ENCODE measurements at regions not wholly inside any gene's neighbourhood (a gene's known extent, or its start where the extent isn't known, plus 50 kb on each side); places are given as distances from the start of the nearest gene placed in this dataset.

DNA sequence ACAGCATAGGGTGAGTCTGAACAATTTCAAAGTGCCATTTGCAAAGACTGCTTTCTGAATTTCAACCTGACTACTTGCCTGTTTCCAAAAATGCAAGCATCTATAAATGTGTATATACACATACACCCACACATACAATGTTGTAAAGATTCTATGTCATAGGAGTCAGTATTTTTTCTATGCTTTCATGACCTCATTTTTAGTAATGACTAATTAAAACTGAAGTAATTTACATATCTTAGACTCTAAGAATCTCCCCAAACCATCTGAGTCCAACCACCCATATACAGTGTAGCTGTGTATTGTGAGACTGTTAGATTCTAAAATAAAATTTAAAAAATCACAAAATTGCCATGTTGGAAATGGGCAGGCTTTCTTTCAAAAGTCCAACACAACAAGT lies 162.0 kb upstream of the STK17B start:
- Mint-ChIP-seq H3K27me3 (ENCODE audit: insufficient read depth, low read depth, poor library complexity) (no peaks in the 10 kb centered on the region), H3K27ac (no peak overlapping the region)

DNA sequence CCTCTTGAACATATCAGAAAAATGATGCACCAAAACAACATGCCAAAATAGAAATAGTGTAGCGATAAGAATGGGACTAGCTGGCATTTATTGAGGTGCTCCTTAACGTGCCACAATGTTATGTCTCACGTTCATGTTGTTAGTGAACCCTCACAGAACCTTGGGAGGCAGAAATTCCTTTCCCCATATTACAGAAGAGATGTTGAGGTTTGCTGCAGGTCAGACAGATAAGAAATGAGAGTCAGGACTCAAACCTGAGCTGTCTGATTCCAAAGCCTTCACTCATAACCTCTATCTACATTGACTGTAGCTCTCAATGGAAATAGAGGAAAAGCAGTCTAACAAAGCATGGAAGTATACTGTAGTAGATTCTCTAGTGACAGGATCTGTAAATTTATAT lies 163.3 kb upstream of the STK17B start:
- Histone ChIP-seq H3K79me2 (replicated peaks; ENCODE audit: insufficient read depth) (no peaks in the 10 kb centered on the region), H3K27me3 (ENCODE audit: insufficient read depth) (no peaks in the 10 kb centered on the region), H3K4me2 (no peak overlapping the region), H3K4me1 (ENCODE audit: insufficient read depth) (no peaks in the 10 kb centered on the region), H3F3A (replicated peaks; ENCODE audit: low read depth) (no peaks in the 10 kb centered on the region), H3K36me3 (ENCODE audit: insufficient read depth) (no peaks in the 10 kb centered on the region), H3K4me3 (no peak overlapping the region), H4K20me1 (replicated peaks; ENCODE audit: insufficient read depth) (no peaks in the 10 kb centered on the region), H3K9me2 (ENCODE audit: insufficient read depth) (no peaks in the 10 kb centered on the region), H2AFZ (no peak overlapping the region), H3K27ac (ENCODE audit: low read depth) (no peak overlapping the region)
- DNase-seq (ENCODE audit: low spot score) = no peak
- no peak overlapping the region for H3K4me3 Mint-ChIP-seq
- H3K4me1 Mint-ChIP-seq = no peaks in the 10 kb centered on the region
- no peak for ATAC-seq
- no peaks in the 10 kb centered on the region for H3K27me3 Mint-ChIP-seq (ENCODE audit: insufficient read depth, low read depth, poor library complexity)
- TF ChIP-seq STAT1 (IDR thresholded peaks at IDR 0.05; ENCODE audit: unreplicated experiment) (no peak), ZNF114 (CRISPR knock-in tag; IDR thresholded peaks at IDR 0.05) (no peak), POLR2AphosphoS5 (IDR thresholded peaks at IDR 0.05; ENCODE audit: low read depth) (no peak), EZH2 (IDR thresholded peaks at IDR 0.05; ENCODE audit: low read depth, unreplicated experiment) (no peak), NANOG (IDR thresholded peaks at IDR 0.05; ENCODE audit: borderline replicate concordance) (no peak), EZH2phosphoT487 (IDR thresholded peaks at IDR 0.05; ENCODE audit: unreplicated experiment) (no peak)
- TF ChIP-seq, protein P1, sequence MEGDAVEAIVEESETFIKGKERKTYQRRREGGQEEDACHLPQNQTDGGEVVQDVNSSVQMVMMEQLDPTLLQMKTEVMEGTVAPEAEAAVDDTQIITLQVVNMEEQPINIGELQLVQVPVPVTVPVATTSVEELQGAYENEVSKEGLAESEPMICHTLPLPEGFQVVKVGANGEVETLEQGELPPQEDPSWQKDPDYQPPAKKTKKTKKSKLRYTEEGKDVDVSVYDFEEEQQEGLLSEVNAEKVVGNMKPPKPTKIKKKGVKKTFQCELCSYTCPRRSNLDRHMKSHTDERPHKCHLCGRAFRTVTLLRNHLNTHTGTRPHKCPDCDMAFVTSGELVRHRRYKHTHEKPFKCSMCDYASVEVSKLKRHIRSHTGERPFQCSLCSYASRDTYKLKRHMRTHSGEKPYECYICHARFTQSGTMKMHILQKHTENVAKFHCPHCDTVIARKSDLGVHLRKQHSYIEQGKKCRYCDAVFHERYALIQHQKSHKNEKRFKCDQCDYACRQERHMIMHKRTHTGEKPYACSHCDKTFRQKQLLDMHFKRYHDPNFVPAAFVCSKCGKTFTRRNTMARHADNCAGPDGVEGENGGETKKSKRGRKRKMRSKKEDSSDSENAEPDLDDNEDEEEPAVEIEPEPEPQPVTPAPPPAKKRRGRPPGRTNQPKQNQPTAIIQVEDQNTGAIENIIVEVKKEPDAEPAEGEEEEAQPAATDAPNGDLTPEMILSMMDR (conservative IDR thresholded peaks at IDR 0.05; ENCODE audit: low read depth in 2 of 2) = no peak
- TF ChIP-seq, protein P2, sequence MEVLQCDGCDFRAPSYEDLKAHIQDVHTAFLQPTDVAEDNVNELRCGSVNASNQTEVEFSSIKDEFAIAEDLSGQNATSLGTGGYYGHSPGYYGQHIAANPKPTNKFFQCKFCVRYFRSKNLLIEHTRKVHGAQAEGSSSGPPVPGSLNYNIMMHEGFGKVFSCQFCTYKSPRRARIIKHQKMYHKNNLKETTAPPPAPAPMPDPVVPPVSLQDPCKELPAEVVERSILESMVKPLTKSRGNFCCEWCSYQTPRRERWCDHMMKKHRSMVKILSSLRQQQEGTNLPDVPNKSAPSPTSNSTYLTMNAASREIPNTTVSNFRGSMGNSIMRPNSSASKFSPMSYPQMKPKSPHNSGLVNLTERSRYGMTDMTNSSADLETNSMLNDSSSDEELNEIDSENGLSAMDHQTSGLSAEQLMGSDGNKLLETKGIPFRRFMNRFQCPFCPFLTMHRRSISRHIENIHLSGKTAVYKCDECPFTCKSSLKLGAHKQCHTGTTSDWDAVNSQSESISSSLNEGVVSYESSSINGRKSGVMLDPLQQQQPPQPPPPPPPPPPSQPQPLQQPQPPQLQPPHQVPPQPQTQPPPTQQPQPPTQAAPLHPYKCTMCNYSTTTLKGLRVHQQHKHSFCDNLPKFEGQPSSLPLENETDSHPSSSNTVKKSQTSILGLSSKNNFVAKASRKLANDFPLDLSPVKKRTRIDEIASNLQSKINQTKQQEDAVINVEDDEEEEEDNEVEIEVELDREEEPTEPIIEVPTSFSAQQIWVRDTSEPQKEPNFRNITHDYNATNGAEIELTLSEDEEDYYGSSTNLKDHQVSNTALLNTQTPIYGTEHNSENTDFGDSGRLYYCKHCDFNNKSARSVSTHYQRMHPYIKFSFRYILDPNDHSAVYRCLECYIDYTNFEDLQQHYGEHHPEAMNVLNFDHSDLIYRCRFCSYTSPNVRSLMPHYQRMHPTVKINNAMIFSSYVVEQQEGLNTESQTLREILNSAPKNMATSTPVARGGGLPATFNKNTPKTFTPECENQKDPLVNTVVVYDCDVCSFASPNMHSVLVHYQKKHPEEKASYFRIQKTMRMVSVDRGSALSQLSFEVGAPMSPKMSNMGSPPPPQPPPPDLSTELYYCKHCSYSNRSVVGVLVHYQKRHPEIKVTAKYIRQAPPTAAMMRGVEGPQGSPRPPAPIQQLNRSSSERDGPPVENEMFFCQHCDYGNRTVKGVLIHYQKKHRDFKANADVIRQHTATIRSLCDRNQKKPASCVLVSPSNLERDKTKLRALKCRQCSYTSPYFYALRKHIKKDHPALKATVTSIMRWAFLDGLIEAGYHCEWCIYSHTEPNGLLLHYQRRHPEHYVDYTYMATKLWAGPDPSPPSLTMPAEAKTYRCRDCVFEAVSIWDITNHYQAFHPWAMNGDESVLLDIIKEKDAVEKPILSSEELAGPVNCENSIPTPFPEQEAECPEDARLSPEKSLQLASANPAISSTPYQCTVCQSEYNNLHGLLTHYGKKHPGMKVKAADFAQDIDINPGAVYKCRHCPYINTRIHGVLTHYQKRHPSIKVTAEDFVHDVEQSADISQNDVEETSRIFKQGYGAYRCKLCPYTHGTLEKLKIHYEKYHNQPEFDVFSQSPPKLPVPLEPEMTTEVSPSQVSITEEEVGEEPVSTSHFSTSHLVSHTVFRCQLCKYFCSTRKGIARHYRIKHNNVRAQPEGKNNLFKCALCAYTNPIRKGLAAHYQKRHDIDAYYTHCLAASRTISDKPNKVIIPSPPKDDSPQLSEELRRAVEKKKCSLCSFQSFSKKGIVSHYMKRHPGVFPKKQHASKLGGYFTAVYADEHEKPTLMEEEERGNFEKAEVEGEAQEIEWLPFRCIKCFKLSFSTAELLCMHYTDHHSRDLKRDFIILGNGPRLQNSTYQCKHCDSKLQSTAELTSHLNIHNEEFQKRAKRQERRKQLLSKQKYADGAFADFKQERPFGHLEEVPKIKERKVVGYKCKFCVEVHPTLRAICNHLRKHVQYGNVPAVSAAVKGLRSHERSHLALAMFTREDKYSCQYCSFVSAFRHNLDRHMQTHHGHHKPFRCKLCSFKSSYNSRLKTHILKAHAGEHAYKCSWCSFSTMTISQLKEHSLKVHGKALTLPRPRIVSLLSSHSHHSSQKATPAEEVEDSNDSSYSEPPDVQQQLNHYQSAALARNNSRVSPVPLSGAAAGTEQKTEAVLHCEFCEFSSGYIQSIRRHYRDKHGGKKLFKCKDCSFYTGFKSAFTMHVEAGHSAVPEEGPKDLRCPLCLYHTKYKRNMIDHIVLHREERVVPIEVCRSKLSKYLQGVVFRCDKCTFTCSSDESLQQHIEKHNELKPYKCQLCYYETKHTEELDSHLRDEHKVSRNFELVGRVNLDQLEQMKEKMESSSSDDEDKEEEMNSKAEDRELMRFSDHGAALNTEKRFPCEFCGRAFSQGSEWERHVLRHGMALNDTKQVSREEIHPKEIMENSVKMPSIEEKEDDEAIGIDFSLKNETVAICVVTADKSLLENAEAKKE (CRISPR knock-in tag; IDR thresholded peaks at IDR 0.05) = no peak
- TF ChIP-seq, protein P3, sequence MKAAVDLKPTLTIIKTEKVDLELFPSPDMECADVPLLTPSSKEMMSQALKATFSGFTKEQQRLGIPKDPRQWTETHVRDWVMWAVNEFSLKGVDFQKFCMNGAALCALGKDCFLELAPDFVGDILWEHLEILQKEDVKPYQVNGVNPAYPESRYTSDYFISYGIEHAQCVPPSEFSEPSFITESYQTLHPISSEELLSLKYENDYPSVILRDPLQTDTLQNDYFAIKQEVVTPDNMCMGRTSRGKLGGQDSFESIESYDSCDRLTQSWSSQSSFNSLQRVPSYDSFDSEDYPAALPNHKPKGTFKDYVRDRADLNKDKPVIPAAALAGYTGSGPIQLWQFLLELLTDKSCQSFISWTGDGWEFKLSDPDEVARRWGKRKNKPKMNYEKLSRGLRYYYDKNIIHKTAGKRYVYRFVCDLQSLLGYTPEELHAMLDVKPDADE (IDR thresholded peaks at IDR 0.05) = no peak
- H3K27ac Mint-ChIP-seq = no peak overlapping the region
- no peaks in the 10 kb centered on the region for H3K36me3 Mint-ChIP-seq (ENCODE audit: low read depth)
- H3K9me3 Mint-ChIP-seq = no peaks in the 10 kb centered on the region

More for the DNA sequence above, 162.0 kb upstream of the STK17B start:
- Histone ChIP-seq H3K9me2 (ENCODE audit: insufficient read depth) (no peaks in the 10 kb centered on the region), H3K4me3 (no peak overlapping the region), H3K4me2 (no peak overlapping the region), H3K27ac (ENCODE audit: low read depth) (no peak overlapping the region), H4K20me1 (replicated peaks; ENCODE audit: insufficient read depth) (no peaks in the 10 kb centered on the region), H3F3A (replicated peaks; ENCODE audit: low read depth) (no peaks in the 10 kb centered on the region), H3K79me2 (replicated peaks; ENCODE audit: insufficient read depth) (no peaks in the 10 kb centered on the region), H2AFZ (no peak overlapping the region), H3K4me1 (ENCODE audit: insufficient read depth) (no peaks in the 10 kb centered on the region), H3K36me3 (ENCODE audit: insufficient read depth) (no peaks in the 10 kb centered on the region), H3K27me3 (ENCODE audit: insufficient read depth) (no peaks in the 10 kb centered on the region)
- H3K4me3 Mint-ChIP-seq = no peak overlapping the region
- DNase-seq (ENCODE audit: low spot score) = no peak
- H3K9me3 Mint-ChIP-seq = no peaks in the 10 kb centered on the region
- no peaks in the 10 kb centered on the region for H3K36me3 Mint-ChIP-seq (ENCODE audit: low read depth)
- no peak for ATAC-seq
- TF ChIP-seq ZNF331 (CRISPR knock-in tag; IDR thresholded peaks at IDR 0.05; ENCODE audit: low read depth) = no peak
- TF ChIP-seq, protein P1 (conservative IDR thresholded peaks at IDR 0.05; ENCODE audit: low read depth in 2 of 2) = no peak
- no peak for TF ChIP-seq CREB1 (CRISPR knock-in tag; IDR thresholded peaks at IDR 0.05; ENCODE audit: low read depth)
- no peak for TF ChIP-seq STAT1 (IDR thresholded peaks at IDR 0.05; ENCODE audit: unreplicated experiment)
- TF ChIP-seq ZNF114 (CRISPR knock-in tag; IDR thresholded peaks at IDR 0.05) = no peak
- no peaks in the 10 kb centered on the region for H3K4me1 Mint-ChIP-seq

Measured in GM23338 (cell line).